Natural killer cell (primary cell): ENCODE measurements at regions not wholly inside any gene's neighbourhood (a gene's known extent, or its start where the extent isn't known, plus 50 kb on each side); places are given as distances from the start of the nearest gene placed in this dataset.

Experiments
- ATAC-seq, 3 donors: fragments of 150-1000 bp in 2 of 3; fragments of 200-7000 bp in 1 of 3; cut with Tn5 transposase; 1 replicate in 1 of 3; 2 replicates in 2 of 3; pipeline ENCODE4 v1.10.0; 2021; ENCODE audit warnings: mild to moderate bottlenecking in 2 of 3, moderate library complexity in 2 of 3
- DNase-seq, 2 donors: peaks; one replicate each; pipeline versions ENCODE4 v3.0.0 to v3.0.0-alpha.2; 2013 to 2021; ENCODE audit warnings: mixed read lengths in 1 of 2
- H3K27ac ChIP-seq: one replicate; pipeline ENCODE4 v1.5.1; 2013; ENCODE audit warnings: mild to moderate bottlenecking, low read length
- H3K27me3 ChIP-seq: one replicate; pipeline ENCODE4 v1.6.1; 2013; ENCODE audit warnings: low read length; ENCODE audit not compliant: control insufficient read depth, insufficient read depth
- H3K36me3 ChIP-seq: one replicate; pipeline ENCODE4 v1.6.1; 2013; ENCODE audit warnings: low read length; ENCODE audit not compliant: control insufficient read depth, insufficient read depth
- H3K4me1 ChIP-seq: one replicate; pipeline ENCODE4 v1.6.1; 2013; ENCODE audit warnings: low read length; ENCODE audit not compliant: control insufficient read depth, insufficient read depth
- H3K4me3 ChIP-seq: one replicate; pipeline ENCODE4 v1.5.1; 2013; ENCODE audit warnings: low read length
- H3K9me3 ChIP-seq: one replicate; pipeline ENCODE4 v1.6.1; 2013; ENCODE audit warnings: low read length; ENCODE audit not compliant: control insufficient read depth, insufficient read depth
- H3K27ac Mint-ChIP-seq, 2 donors: one replicate each; pipeline ENCODE4 v1.8.0; 2022; ENCODE audit warnings: mild to moderate bottlenecking in 2 of 2, mixed read lengths in 2 of 2, moderate library complexity in 1 of 2
- H3K27me3 Mint-ChIP-seq, 2 donors: one replicate each; pipeline ENCODE4 v1.8.0; 2022; ENCODE audit warnings: low read depth in 2 of 2, mixed read lengths in 2 of 2
- H3K36me3 Mint-ChIP-seq: one replicate; pipeline ENCODE4 v1.8.0; 2022; ENCODE audit warnings: mixed read lengths
- H3K4me1 Mint-ChIP-seq, 2 donors: one replicate each; pipeline ENCODE4 v1.8.0; 2022; ENCODE audit warnings: mixed read lengths in 2 of 2
- H3K4me3 Mint-ChIP-seq: one replicate; pipeline ENCODE4 v1.8.0; 2022; ENCODE audit warnings: mild to moderate bottlenecking, moderate library complexity, mixed read lengths
- H3K9me3 Mint-ChIP-seq, 2 donors: one replicate each; pipeline ENCODE4 v1.8.0; 2022; ENCODE audit warnings: mixed read lengths in 2 of 2
- WGBS: methylation state at CpG from one replicate; pipeline ENCODE4 v1.1.7; 2013; ENCODE audit warnings: missing lambda C conversion rate; ENCODE audit not compliant: insufficient coverage; 5-methylcytosine and 5-hydroxymethylcytosine counted together
- intact Hi-C: fragments of 100-400 bp; cut with micrococcal nuclease; formaldehyde crosslinking; loops from one replicate; pipeline ENCODE4 v1.14.2; 2022
- TF ChIP-seq, protein P1 (sequence below): fragments of 200-600 bp; IDR thresholded peaks from one replicate; pipeline ENCODE4 v1.8.0; 2022; ENCODE audit warnings: antibody characterized with exemption

GRCh38 chr6:128601060-128601459 lies 80.7 kb upstream of the PTPRK start:
- Mint-ChIP-seq H3K4me3 (no peak overlapping the region), H3K27me3 (no peaks in the 10 kb centered on the region), H3K36me3 (no peaks in the 10 kb centered on the region), H3K27ac (no peak overlapping the region), H3K4me1 (no peaks in the 10 kb centered on the region), H3K9me3 (peaks cover 2 to 6% of the 10 kb centered on the region in 2 donors)
- DNase-seq, result no peak
- 88% methylated on average over 3 of the region's 4 CpGs for WGBS
- no peaks in the 10 kb centered on the region for H3K27me3 ChIP-seq
- H3K36me3 ChIP-seq, result no peaks in the 10 kb centered on the region
- H3K9me3 ChIP-seq, result no peaks in the 10 kb centered on the region
- H3K4me1 ChIP-seq, result no peaks in the 10 kb centered on the region
- no peak overlapping the region for H3K4me3 ChIP-seq
- TF ChIP-seq, protein P1, sequence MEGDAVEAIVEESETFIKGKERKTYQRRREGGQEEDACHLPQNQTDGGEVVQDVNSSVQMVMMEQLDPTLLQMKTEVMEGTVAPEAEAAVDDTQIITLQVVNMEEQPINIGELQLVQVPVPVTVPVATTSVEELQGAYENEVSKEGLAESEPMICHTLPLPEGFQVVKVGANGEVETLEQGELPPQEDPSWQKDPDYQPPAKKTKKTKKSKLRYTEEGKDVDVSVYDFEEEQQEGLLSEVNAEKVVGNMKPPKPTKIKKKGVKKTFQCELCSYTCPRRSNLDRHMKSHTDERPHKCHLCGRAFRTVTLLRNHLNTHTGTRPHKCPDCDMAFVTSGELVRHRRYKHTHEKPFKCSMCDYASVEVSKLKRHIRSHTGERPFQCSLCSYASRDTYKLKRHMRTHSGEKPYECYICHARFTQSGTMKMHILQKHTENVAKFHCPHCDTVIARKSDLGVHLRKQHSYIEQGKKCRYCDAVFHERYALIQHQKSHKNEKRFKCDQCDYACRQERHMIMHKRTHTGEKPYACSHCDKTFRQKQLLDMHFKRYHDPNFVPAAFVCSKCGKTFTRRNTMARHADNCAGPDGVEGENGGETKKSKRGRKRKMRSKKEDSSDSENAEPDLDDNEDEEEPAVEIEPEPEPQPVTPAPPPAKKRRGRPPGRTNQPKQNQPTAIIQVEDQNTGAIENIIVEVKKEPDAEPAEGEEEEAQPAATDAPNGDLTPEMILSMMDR, result no peak
- no peak for ATAC-seq
- H3K27ac ChIP-seq, result no peak overlapping the region
- intact Hi-C loops, result no loop called here

GRCh38 chr6:128600397-128600951 lies 80.1 kb upstream of the PTPRK start:
- Histone ChIP-seq H3K9me3 (no peaks in the 10 kb centered on the region), H3K4me3 (no peak overlapping the region), H3K27me3 (no peaks in the 10 kb centered on the region), H3K27ac (no peak overlapping the region), H3K36me3 (no peaks in the 10 kb centered on the region), H3K4me1 (no peaks in the 10 kb centered on the region)
- TF ChIP-seq, protein P1, result no peak
- peaks cover 2 to 6% of the 10 kb centered on the region in 2 donors for H3K9me3 Mint-ChIP-seq
- intact Hi-C loops, result no loop called here
- ATAC-seq (no peak), DNase-seq (no peak)
- no peaks in the 10 kb centered on the region for H3K4me1 Mint-ChIP-seq
- 3% methylated on average over 3 of the region's 4 CpGs for WGBS
- H3K27me3 Mint-ChIP-seq, result no peaks in the 10 kb centered on the region
- no peak overlapping the region for H3K27ac Mint-ChIP-seq
- H3K4me3 Mint-ChIP-seq, result no peak overlapping the region
- H3K36me3 Mint-ChIP-seq, result no peaks in the 10 kb centered on the region

GRCh38 chr6:128599036-128599435 lies 78.6 kb upstream of the PTPRK start:
- intact Hi-C loops, result loop anchor here (5.0 kb wide), 1 partner anchor 713 kb away; no protein-coding TSS in a partner anchor
- no peak for DNase-seq
- Mint-ChIP-seq H3K27ac (no peak overlapping the region), H3K36me3 (no peaks in the 10 kb centered on the region), H3K4me3 (no peak overlapping the region), H3K4me1 (no peaks in the 10 kb centered on the region), H3K9me3 (peaks cover under 1 to 4% of the 10 kb centered on the region in 2 donors), H3K27me3 (no peaks in the 10 kb centered on the region)
- 79% methylated on average over 1 of the region's 2 CpGs for WGBS
- ATAC-seq, result no peak
- TF ChIP-seq, protein P1, result no peak
- Histone ChIP-seq H3K4me1 (no peaks in the 10 kb centered on the region), H3K4me3 (no peak overlapping the region), H3K27ac (no peak overlapping the region), H3K36me3 (no peaks in the 10 kb centered on the region), H3K9me3 (no peaks in the 10 kb centered on the region), H3K27me3 (no peaks in the 10 kb centered on the region)

DNA sequence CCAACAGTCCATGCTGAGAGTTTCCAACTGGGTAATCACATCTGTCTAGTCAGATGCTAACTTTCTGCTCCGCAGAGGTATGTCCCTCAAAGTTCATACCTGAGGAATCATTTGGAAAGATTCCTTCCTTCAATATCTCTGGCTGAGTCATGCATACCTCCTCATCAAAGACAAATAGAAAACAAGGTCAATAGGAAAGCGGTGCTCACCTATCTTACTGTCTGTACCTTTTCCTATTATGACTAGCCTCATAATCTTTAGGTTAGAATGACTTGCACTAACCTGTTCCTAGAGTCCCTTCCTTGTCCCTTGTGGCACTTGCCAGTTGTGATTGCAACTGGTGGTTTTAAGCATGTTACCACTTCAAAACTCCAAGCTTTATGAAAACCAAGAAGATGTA lies 78.2 kb upstream of the PTPRK start:
- intact Hi-C loops, result loop anchor here (5.0 kb wide), 1 partner anchor 714 kb away; no protein-coding TSS in a partner anchor
- Histone ChIP-seq H3K4me3 (no peak overlapping the region), H3K9me3 (no peaks in the 10 kb centered on the region), H3K4me1 (no peaks in the 10 kb centered on the region), H3K36me3 (no peaks in the 10 kb centered on the region), H3K27me3 (no peaks in the 10 kb centered on the region), H3K27ac (no peak overlapping the region)
- no peaks in the 10 kb centered on the region for H3K36me3 Mint-ChIP-seq
- H3K4me3 Mint-ChIP-seq, result no peak overlapping the region
- H3K27ac Mint-ChIP-seq, result no peak overlapping the region
- DNase-seq (no peak), ATAC-seq (no peak)
- no peaks in the 10 kb centered on the region for H3K9me3 Mint-ChIP-seq
- 84% methylated on average over 2 of the region's 2 CpGs for WGBS
- H3K4me1 Mint-ChIP-seq, result no peaks in the 10 kb centered on the region
- no peaks in the 10 kb centered on the region for H3K27me3 Mint-ChIP-seq
- TF ChIP-seq, protein P1, result no peak
